Lower leg skin (tissue), 3 donors: ENCODE measurements at regions not wholly inside any gene's neighbourhood (a gene's known extent, or its start where the extent isn't known, plus 50 kb on each side); places are given as distances from the start of the nearest gene placed in this dataset.

Experiments used
- POLR2A ChIP-seq, 2 donors: fragments of 450-650 bp; IDR thresholded peaks; one replicate each; pipeline ENCODE4 v1.6.1; 2016 to 2017; ENCODE audit warnings: antibody characterized with exemption in 2 of 2, mild to moderate bottlenecking in 1 of 2, moderate library complexity in 1 of 2
- TF ChIP-seq, protein P1 (sequence below), 3 donors: fragments of 450-650 bp; IDR thresholded peaks; one replicate each; pipeline ENCODE4 v1.5.1; 2016; ENCODE audit warnings: antibody characterized with exemption in 3 of 3, mild to moderate bottlenecking in 3 of 3, moderate library complexity in 2 of 3

DNA sequence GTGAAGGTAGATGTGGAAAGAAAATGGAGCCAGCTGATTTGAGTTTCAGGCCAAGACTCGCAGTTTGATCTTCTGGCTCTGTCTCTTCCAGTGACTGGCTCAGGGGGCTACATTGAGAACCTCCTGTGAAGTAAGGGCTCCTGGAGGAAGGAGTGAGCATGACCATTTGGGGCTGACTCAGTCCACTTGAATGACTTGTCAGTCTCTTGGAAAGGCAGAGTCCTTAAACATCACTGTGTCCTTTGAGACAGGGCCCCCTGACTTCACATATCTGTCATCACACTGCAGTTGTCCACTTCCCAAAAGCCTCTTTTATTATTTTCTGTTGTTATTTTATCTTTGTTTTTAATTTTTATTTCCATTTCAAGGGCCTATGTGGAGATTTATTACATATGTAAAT, 204.6 kb upstream of the APCDD1 start:
- TF ChIP-seq, protein P1, sequence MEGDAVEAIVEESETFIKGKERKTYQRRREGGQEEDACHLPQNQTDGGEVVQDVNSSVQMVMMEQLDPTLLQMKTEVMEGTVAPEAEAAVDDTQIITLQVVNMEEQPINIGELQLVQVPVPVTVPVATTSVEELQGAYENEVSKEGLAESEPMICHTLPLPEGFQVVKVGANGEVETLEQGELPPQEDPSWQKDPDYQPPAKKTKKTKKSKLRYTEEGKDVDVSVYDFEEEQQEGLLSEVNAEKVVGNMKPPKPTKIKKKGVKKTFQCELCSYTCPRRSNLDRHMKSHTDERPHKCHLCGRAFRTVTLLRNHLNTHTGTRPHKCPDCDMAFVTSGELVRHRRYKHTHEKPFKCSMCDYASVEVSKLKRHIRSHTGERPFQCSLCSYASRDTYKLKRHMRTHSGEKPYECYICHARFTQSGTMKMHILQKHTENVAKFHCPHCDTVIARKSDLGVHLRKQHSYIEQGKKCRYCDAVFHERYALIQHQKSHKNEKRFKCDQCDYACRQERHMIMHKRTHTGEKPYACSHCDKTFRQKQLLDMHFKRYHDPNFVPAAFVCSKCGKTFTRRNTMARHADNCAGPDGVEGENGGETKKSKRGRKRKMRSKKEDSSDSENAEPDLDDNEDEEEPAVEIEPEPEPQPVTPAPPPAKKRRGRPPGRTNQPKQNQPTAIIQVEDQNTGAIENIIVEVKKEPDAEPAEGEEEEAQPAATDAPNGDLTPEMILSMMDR (IDR thresholded peaks at IDR 0.05): no peak
- TF ChIP-seq POLR2A (IDR thresholded peaks at IDR 0.05): no peak
